ENCODE measurements at regions not wholly inside any gene's neighbourhood (a gene's known extent, or its start where the extent isn't known, plus 50 kb on each side); places are given as distances from the start of the nearest gene placed in this dataset.

GRCh38 chr12:59839514-59839913, 243.7 kb downstream of the SLC16A7 start:
- no peak for DNase-seq

- no peak for DNase-seq
Measured at GRCh38 chr12:59843260-59843843, 247.5 kb downstream of the SLC16A7 start.

GRCh38 chr12:59844750-59845149, 248.9 kb downstream of the SLC16A7 start:
- no peak for DNase-seq

- DNase-seq: no peak
Measured at GRCh38 chr12:59845293-59845692, 249.5 kb downstream of the SLC16A7 start.

- no peak for DNase-seq
Measured at GRCh38 chr12:59847127-59847526, 251.3 kb downstream of the SLC16A7 start.

GRCh38 chr12:59850268-59850667, 254.4 kb downstream of the SLC16A7 start:
- no peak for DNase-seq

- DNase-seq: no peak
Measured at GRCh38 chr12:59858508-59859170, 262.8 kb downstream of the SLC16A7 start.

GRCh38 chr12:59859171-59859510, 263.3 kb downstream of the SLC16A7 start:
- no peak for DNase-seq

- no peak for DNase-seq
Measured at GRCh38 chr12:59861635-59862034, 265.8 kb downstream of the SLC16A7 start.

- no peak for DNase-seq
Measured at GRCh38 chr12:59867055-59867454, 271.2 kb downstream of the SLC16A7 start.

- no peak for DNase-seq
Measured at GRCh38 chr12:59867689-59868088, 271.9 kb downstream of the SLC16A7 start.

GRCh38 chr12:59871779-59872178, 275.9 kb downstream of the SLC16A7 start:
- no peak for DNase-seq

GRCh38 chr12:59873136-59873535, 277.3 kb downstream of the SLC16A7 start:
- DNase-seq: no peak

GRCh38 chr12:59874781-59875180, 279.0 kb downstream of the SLC16A7 start:
- DNase-seq: no peak

- no peak for DNase-seq
Measured at GRCh38 chr12:59886131-59886733, 290.4 kb downstream of the SLC16A7 start.

- no peak for DNase-seq
Measured at GRCh38 chr12:59887178-59887577, 291.3 kb downstream of the SLC16A7 start.

GRCh38 chr12:59890896-59891579, 295.2 kb downstream of the SLC16A7 start:
- DNase-seq: no peak

GRCh38 chr12:59895166-59895775, 299.4 kb downstream of the SLC16A7 start:
- no peak for DNase-seq

- DNase-seq: no peak
Measured at GRCh38 chr12:59904874-59905521, 309.2 kb downstream of the SLC16A7 start.

- no peak for DNase-seq
Measured at GRCh38 chr12:59911516-59911915, 315.7 kb downstream of the SLC16A7 start.

- DNase-seq: no peak
Measured at GRCh38 chr12:59916988-59917387, 321.2 kb downstream of the SLC16A7 start.

- DNase-seq: no peak
Measured at GRCh38 chr12:59927032-59927431, 331.2 kb downstream of the SLC16A7 start.

GRCh38 chr12:59928416-59928815, 332.6 kb downstream of the SLC16A7 start:
- no peak for DNase-seq

All from NCI-H187 (cell line).